ENCODE measurements at regions not wholly inside any gene's neighbourhood (a gene's known extent, or its start where the extent isn't known, plus 50 kb on each side); places are given as distances from the start of the nearest gene placed in this dataset.

- peaks cover 44% of the 10 kb centered on the region for H3K27me3 Mint-ChIP-seq (ENCODE audit: low read depth)
- no peaks in the 10 kb centered on the region for H3K36me3 Mint-ChIP-seq (ENCODE audit: low read depth)
Measured at GRCh38 chr2:176468457-176469113, 199.3 kb downstream of the MTX2 start.

GRCh38 chr2:176470713-176471112 lies 201.5 kb downstream of the MTX2 start:
- no peak for DNase-seq (ENCODE audit: low spot score)
- Mint-ChIP-seq H3K27me3 (ENCODE audit: low read depth) (peaks cover 30% of the 10 kb centered on the region), H3K9me3 (no peaks in the 10 kb centered on the region), H3K4me3 (no peak overlapping the region), H3K27ac (no peak overlapping the region), H3K4me1 (ENCODE audit: low read depth) (peaks cover 11% of the 10 kb centered on the region), H3K36me3 (ENCODE audit: low read depth) (no peaks in the 10 kb centered on the region)

More at GRCh38 chr2:176468457-176469113, 199.3 kb downstream of the MTX2 start:
- H3K9me3 Mint-ChIP-seq = no peaks in the 10 kb centered on the region
- H3K4me3 Mint-ChIP-seq = no peak overlapping the region
- H3K4me1 Mint-ChIP-seq (ENCODE audit: low read depth) = peaks cover 7% of the 10 kb centered on the region
- no peak overlapping the region for H3K27ac Mint-ChIP-seq
- DNase-seq (ENCODE audit: low spot score) = no peak

DNA sequence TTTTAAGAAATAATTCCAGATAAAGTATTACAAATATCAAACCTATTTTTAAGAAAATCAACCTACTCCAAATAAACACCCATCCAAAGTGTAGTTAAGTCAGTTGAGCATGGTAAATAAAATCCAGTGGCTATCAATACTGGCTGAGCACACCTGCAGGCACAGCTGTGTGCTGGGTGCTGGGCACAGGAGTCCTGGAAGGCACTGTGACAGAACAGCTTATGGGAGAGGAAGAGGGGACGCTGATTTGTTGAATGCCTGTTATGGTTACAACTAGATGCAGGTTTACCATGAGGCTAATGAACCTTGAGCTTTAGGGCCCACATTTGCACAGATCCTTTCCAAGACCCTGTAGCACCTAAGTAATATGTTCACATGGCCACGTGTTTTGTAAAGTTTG lies 202.7 kb downstream of the MTX2 start:
- H3K27ac Mint-ChIP-seq = no peak overlapping the region
- peaks cover 11% of the 10 kb centered on the region for H3K4me1 Mint-ChIP-seq (ENCODE audit: low read depth)
- no peaks in the 10 kb centered on the region for H3K9me3 Mint-ChIP-seq
- DNase-seq (ENCODE audit: low spot score) = no peak
- no peak overlapping the region for H3K4me3 Mint-ChIP-seq
- H3K36me3 Mint-ChIP-seq (ENCODE audit: low read depth) = no peaks in the 10 kb centered on the region
- peaks cover 20% of the 10 kb centered on the region for H3K27me3 Mint-ChIP-seq (ENCODE audit: low read depth)

DNA sequence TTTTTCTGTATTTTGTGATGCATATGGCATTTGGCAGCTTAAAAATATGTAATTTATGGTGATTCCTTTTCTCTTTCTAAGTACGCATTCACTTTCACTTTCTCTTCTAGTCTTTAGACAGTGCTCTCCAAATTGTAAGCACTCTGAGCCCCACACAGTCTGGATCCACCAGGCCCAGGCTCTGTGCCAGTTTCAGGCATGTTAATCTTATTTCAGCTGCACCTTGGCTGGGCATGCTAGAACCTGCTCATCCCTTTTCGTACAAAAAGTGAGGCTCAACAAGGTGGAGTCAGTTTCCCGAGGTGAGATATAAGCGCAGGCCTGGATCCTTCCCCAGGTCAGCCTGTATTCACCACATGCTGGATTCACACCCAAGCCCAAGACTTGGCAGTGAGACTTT lies 203.9 kb downstream of the MTX2 start:
- Mint-ChIP-seq H3K27me3 (ENCODE audit: low read depth) (peaks cover 15% of the 10 kb centered on the region), H3K4me1 (ENCODE audit: low read depth) (peaks cover 11% of the 10 kb centered on the region), H3K4me3 (peak overlapping the region; percentile 62), H3K36me3 (ENCODE audit: low read depth) (no peaks in the 10 kb centered on the region), H3K27ac (peak overlapping the region; percentile 50), H3K9me3 (no peaks in the 10 kb centered on the region)
- DNase-seq (ENCODE audit: low spot score) = peak; percentile 5

GRCh38 chr2:176473851-176474250 lies 204.6 kb downstream of the MTX2 start:
- no peaks in the 10 kb centered on the region for H3K36me3 Mint-ChIP-seq (ENCODE audit: low read depth)
- H3K27me3 Mint-ChIP-seq (ENCODE audit: low read depth) = peaks cover 11% of the 10 kb centered on the region
- peak overlapping the region; percentile 72 for H3K27ac Mint-ChIP-seq
- peak overlapping the region; percentile 62 for H3K4me3 Mint-ChIP-seq
- no peaks in the 10 kb centered on the region for H3K9me3 Mint-ChIP-seq
- peaks cover 11% of the 10 kb centered on the region for H3K4me1 Mint-ChIP-seq (ENCODE audit: low read depth)
- no peak for DNase-seq (ENCODE audit: low spot score)

GRCh38 chr2:176477336-176477735 lies 208.1 kb downstream of the MTX2 start:
- H3K27me3 Mint-ChIP-seq (ENCODE audit: low read depth) = peaks cover 17% of the 10 kb centered on the region
- H3K36me3 Mint-ChIP-seq (ENCODE audit: low read depth) = no peaks in the 10 kb centered on the region
- H3K4me3 Mint-ChIP-seq = no peak overlapping the region
- peaks cover 11% of the 10 kb centered on the region for H3K4me1 Mint-ChIP-seq (ENCODE audit: low read depth)
- no peak for DNase-seq (ENCODE audit: low spot score)
- no peaks in the 10 kb centered on the region for H3K9me3 Mint-ChIP-seq
- no peak overlapping the region for H3K27ac Mint-ChIP-seq

- Mint-ChIP-seq H3K4me3 (no peak overlapping the region), H3K27ac (no peak overlapping the region), H3K36me3 (ENCODE audit: low read depth) (no peaks in the 10 kb centered on the region), H3K9me3 (no peaks in the 10 kb centered on the region), H3K4me1 (ENCODE audit: low read depth) (no peaks in the 10 kb centered on the region), H3K27me3 (ENCODE audit: low read depth) (peaks cover 25% of the 10 kb centered on the region)
- no peak for DNase-seq (ENCODE audit: low spot score)
Measured at GRCh38 chr2:176479961-176480360, 210.7 kb downstream of the MTX2 start.

GRCh38 chr2:176482107-176482506 lies 212.9 kb downstream of the MTX2 start:
- no peak overlapping the region for H3K27ac Mint-ChIP-seq
- H3K4me1 Mint-ChIP-seq (ENCODE audit: low read depth) = no peaks in the 10 kb centered on the region
- no peak overlapping the region for H3K4me3 Mint-ChIP-seq
- H3K9me3 Mint-ChIP-seq = no peaks in the 10 kb centered on the region
- DNase-seq (ENCODE audit: low spot score) = no peak
- H3K36me3 Mint-ChIP-seq (ENCODE audit: low read depth) = no peaks in the 10 kb centered on the region
- peaks cover 33% of the 10 kb centered on the region for H3K27me3 Mint-ChIP-seq (ENCODE audit: low read depth)

DNA sequence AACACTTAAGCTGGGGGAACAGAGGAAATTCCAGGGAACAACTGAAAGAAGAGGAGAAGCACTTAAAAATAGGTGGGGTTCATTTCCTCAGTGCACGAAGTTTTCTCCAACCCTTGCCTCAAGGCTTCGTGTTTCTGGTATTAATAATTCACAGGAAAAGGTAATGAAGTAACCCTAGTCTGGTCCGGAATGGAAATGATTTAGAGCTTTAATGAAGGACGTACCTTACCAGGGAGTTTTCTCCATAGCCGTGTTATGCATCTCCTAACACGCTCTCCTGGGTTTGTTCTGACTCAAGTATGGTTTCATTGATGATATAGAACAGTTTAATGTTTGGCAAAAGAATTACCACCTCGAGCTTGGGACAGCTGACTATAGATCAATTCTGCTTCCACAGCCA lies 214.2 kb downstream of the MTX2 start:
- no peaks in the 10 kb centered on the region for H3K9me3 Mint-ChIP-seq
- H3K4me1 Mint-ChIP-seq (ENCODE audit: low read depth) = no peaks in the 10 kb centered on the region
- H3K4me3 Mint-ChIP-seq = no peak overlapping the region
- H3K27me3 Mint-ChIP-seq (ENCODE audit: low read depth) = peaks cover 43% of the 10 kb centered on the region
- no peaks in the 10 kb centered on the region for H3K36me3 Mint-ChIP-seq (ENCODE audit: low read depth)
- no peak overlapping the region for H3K27ac Mint-ChIP-seq
- no peak for DNase-seq (ENCODE audit: low spot score)

DNA sequence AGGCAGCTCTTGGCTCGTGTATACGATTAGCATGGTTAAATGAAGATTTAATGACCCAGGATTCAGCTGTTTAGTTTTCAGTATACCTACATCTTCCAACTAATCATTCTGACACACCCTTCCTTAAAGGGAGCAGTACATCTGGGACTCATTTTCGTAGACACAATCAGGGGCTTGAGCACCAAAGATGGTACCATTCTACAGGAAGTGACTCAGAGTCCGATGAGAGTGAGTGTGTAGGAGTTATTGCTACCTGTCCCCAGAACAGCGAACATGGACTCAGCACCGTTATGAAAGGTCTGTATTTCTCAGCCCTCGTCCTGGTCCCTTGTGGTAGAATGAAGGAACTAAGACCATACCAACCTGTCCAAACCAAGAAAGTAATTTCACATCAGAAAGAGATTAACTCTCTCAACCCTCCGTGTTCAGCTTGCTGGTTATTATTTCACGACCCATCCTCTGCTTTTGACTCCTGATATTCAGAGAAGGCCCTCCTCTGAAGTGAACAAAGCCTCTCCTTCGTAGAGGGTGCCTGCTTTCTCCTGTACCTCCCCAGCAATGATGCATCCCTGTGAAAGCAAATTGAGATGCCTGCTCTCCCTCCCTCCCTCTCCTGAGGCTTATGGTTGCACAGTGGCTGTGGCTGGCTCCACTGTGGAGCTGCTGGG lies 214.8 kb downstream of the MTX2 start:
- H3K27me3 Mint-ChIP-seq (ENCODE audit: low read depth) = peaks cover 46% of the 10 kb centered on the region
- no peaks in the 10 kb centered on the region for H3K4me1 Mint-ChIP-seq (ENCODE audit: low read depth)
- H3K36me3 Mint-ChIP-seq (ENCODE audit: low read depth) = no peaks in the 10 kb centered on the region
- no peak overlapping the region for H3K4me3 Mint-ChIP-seq
- H3K27ac Mint-ChIP-seq = no peak overlapping the region
- no peaks in the 10 kb centered on the region for H3K9me3 Mint-ChIP-seq
- no peak for DNase-seq (ENCODE audit: low spot score)

- Mint-ChIP-seq H3K36me3 (ENCODE audit: low read depth) (no peaks in the 10 kb centered on the region), H3K9me3 (no peaks in the 10 kb centered on the region), H3K27ac (no peak overlapping the region), H3K27me3 (ENCODE audit: low read depth) (peaks cover 46% of the 10 kb centered on the region), H3K4me3 (no peak overlapping the region), H3K4me1 (ENCODE audit: low read depth) (no peaks in the 10 kb centered on the region)
- no peak for DNase-seq (ENCODE audit: low spot score)
Measured at GRCh38 chr2:176484838-176485237, 215.6 kb downstream of the MTX2 start.

DNA sequence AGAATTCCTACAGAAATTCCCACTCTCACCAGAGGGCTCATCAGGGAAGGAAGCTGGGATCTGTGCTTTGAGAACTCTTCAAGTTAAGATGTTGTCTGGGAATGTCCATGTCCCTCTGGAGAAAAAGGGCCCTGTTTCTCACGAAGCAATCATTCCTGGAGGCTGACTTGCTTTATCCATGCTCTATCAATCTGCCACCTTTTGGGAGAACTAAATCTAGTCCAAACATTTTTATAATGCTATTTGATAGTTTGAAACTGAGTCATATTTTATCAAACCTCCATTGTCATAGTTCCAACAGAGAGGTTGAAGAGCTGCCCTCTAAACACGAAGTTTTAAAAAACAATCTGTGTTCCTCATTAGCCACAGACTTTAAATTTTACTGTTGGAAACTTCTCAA lies 219.2 kb downstream of the MTX2 start:
- no peak overlapping the region for H3K27ac Mint-ChIP-seq
- peaks cover 36% of the 10 kb centered on the region for H3K27me3 Mint-ChIP-seq (ENCODE audit: low read depth)
- peaks cover 11% of the 10 kb centered on the region for H3K4me1 Mint-ChIP-seq (ENCODE audit: low read depth)
- no peak overlapping the region for H3K4me3 Mint-ChIP-seq
- no peaks in the 10 kb centered on the region for H3K36me3 Mint-ChIP-seq (ENCODE audit: low read depth)
- no peak for DNase-seq (ENCODE audit: low spot score)
- H3K9me3 Mint-ChIP-seq = no peaks in the 10 kb centered on the region

- Mint-ChIP-seq H3K36me3 (ENCODE audit: low read depth) (no peaks in the 10 kb centered on the region), H3K27me3 (ENCODE audit: low read depth) (peaks cover 46% of the 10 kb centered on the region), H3K4me3 (no peak overlapping the region), H3K9me3 (no peaks in the 10 kb centered on the region), H3K4me1 (ENCODE audit: low read depth) (peaks cover 11% of the 10 kb centered on the region), H3K27ac (no peak overlapping the region)
- no peak for DNase-seq (ENCODE audit: low spot score)
Measured at GRCh38 chr2:176490061-176490861, 221.0 kb downstream of the MTX2 start.

GRCh38 chr2:176491172-176491904 lies 222.1 kb downstream of the MTX2 start:
- peaks cover 11% of the 10 kb centered on the region for H3K4me1 Mint-ChIP-seq (ENCODE audit: low read depth)
- peaks cover 51% of the 10 kb centered on the region for H3K27me3 Mint-ChIP-seq (ENCODE audit: low read depth)
- H3K4me3 Mint-ChIP-seq = no peak overlapping the region
- no peak overlapping the region for H3K27ac Mint-ChIP-seq
- no peaks in the 10 kb centered on the region for H3K36me3 Mint-ChIP-seq (ENCODE audit: low read depth)
- DNase-seq (ENCODE audit: low spot score) = peak; percentile 71
- no peaks in the 10 kb centered on the region for H3K9me3 Mint-ChIP-seq

All from T-helper 2 cell treated with Interferon-gamma antibody and Interleukin-4, amounts not matched to agents 5 μg/mL and 100 μg/mL, for 36 hours (primary cell).